H1 (cell line): ENCODE measurements at regions not wholly inside any gene's neighbourhood (a gene's known extent, or its start where the extent isn't known, plus 50 kb on each side); places are given as distances from the start of the nearest gene placed in this dataset.

ENCODE experiments used
- CTCF ChIA-PET: fragments of 300-600 bp; sonication (Branson Sonifier 250); formaldehyde crosslinking; loops from one replicate; lab custom pipeline; 2021; ENCODE audit not compliant: partially characterized antibody; lab: Charles Lee
- POLR2A ChIA-PET: fragments of 300-600 bp; sonication (Branson Sonifier 250); formaldehyde crosslinking; loops from one replicate; lab custom pipeline; 2021; ENCODE audit warnings: inconsistent platforms; ENCODE audit not compliant: partially characterized antibody; lab: Charles Lee
- DNase-seq, 2 experiments: peaks; one replicate each; pipeline versions ENCODE4 v3.0.0 to v3.0.0-alpha.2; 2010 to 2022; ENCODE audit warnings: low spot score in 2 of 2, low read depth in 1 of 2, mixed read lengths in 1 of 2
- FAIRE-seq: peaks from 2 replicates; lab custom pipeline; 2011; peaks lifted over from hg19 to GRCh38; lab: Jason Lieb, UNC
- H2AFZ ChIP-seq: 2 replicates; pipeline ENCODE4 v1.8.1; 2012; ENCODE audit warnings: low read length, inconsistent platforms
- H2AK5ac ChIP-seq: 2 replicates; pipeline ENCODE4 v1.6.1; 2013; ENCODE audit warnings: low read depth, low read length
- H2BK120ac ChIP-seq: replicated peaks from 2 replicates; pipeline ENCODE3; 2013; ENCODE audit warnings: low read depth, low read length, inconsistent platforms
- H2BK12ac ChIP-seq: 2 replicates; pipeline ENCODE4 v1.6.1; 2013; ENCODE audit warnings: low read depth, low read length
- H2BK15ac ChIP-seq: 2 replicates; pipeline ENCODE4 v1.6.1; 2013; ENCODE audit warnings: low read length
- H2BK20ac ChIP-seq: 2 replicates; pipeline ENCODE4 v1.6.1; 2013; ENCODE audit warnings: low read length
- H2BK5ac ChIP-seq: 2 replicates; pipeline ENCODE4 v1.6.1; 2013; ENCODE audit warnings: low read depth, low read length
- H3K14ac ChIP-seq: 2 replicates; pipeline ENCODE4 v1.6.1; 2013; ENCODE audit warnings: inconsistent platforms; ENCODE audit not compliant: insufficient read length
- H3K18ac ChIP-seq: 2 replicates; pipeline ENCODE4 v1.6.1; 2013; ENCODE audit warnings: low read length; ENCODE audit errors: extremely low read depth
- H3K23ac ChIP-seq: 2 replicates; pipeline ENCODE4 v1.6.1; 2013; ENCODE audit warnings: inconsistent platforms; ENCODE audit not compliant: insufficient read length
- H3K23me2 ChIP-seq: 2 replicates; pipeline ENCODE4 v1.6.1; 2013; ENCODE audit warnings: low read depth, low read length
- H3K27ac ChIP-seq: 2 replicates; pipeline ENCODE4 v1.6.1; 2011; ENCODE audit warnings: low read depth, low read length, inconsistent platforms
- H3K27me3 ChIP-seq, 4 experiments: replicated peaks in 1 of 4; 1 replicate in 1 of 4; 2 replicates in 3 of 4; pipeline versions ENCODE4 v1.6.1 to v1.8.1; 2011 to 2013; ENCODE audit warnings: low read length in 3 of 4, mild to moderate bottlenecking in 3 of 4, inconsistent platforms in 2 of 4, mixed read lengths in 2 of 4, moderate library complexity in 1 of 4; ENCODE audit not compliant: control insufficient read depth in 3 of 4, insufficient read depth in 3 of 4; ENCODE audit errors: extremely low read depth in 1 of 4
- H3K36me3 ChIP-seq, 4 experiments: 2 replicates each; pipeline versions ENCODE4 v1.6.1 to v1.8.1; 2011 to 2013; ENCODE audit warnings: mild to moderate bottlenecking in 4 of 4, low read length in 3 of 4, moderate library complexity in 2 of 4, control low read depth in 1 of 4, inconsistent platforms in 1 of 4; ENCODE audit not compliant: insufficient read depth in 4 of 4, control insufficient read depth in 2 of 4
- H3K4ac ChIP-seq: replicated peaks from 2 replicates; pipeline ENCODE3; 2013; ENCODE audit warnings: low read length, low read depth, mixed read lengths, inconsistent platforms; ENCODE audit not compliant: insufficient read length
- H3K4me1 ChIP-seq, 4 experiments: replicated peaks in 1 of 4; 1 replicate in 1 of 4; 2 replicates in 3 of 4; pipeline versions ENCODE4 v1.6.1 to v1.8.1; 2011 to 2013; ENCODE audit warnings: low read length in 3 of 4, inconsistent platforms in 2 of 4, mixed read lengths in 1 of 4; ENCODE audit not compliant: insufficient read depth in 4 of 4, control insufficient read depth in 3 of 4
- H3K4me2 ChIP-seq, 2 experiments: 2 replicates each; pipeline versions ENCODE4 v1.6.1 to v1.8.1; 2011 to 2013; ENCODE audit warnings: low read depth in 2 of 2, low read length in 2 of 2, control low read depth in 1 of 2, inconsistent platforms in 1 of 2, mild to moderate bottlenecking in 1 of 2; ENCODE audit not compliant: insufficient read depth in 1 of 2
- H3K4me3 ChIP-seq, 4 experiments: fragments of 200-600, 300-600 bp in 1 of 4; sonication (generic), shearing (Covaris generic), sonication (Bioruptor Twin) in 1 of 4; 2 replicates each; pipeline versions ENCODE4 v1.5.1 to v1.8.1; 2011 to 2016; ENCODE audit warnings: low read length in 4 of 4, low read depth in 3 of 4, control low read depth in 2 of 4, inconsistent platforms in 2 of 4, mild to moderate bottlenecking in 2 of 4, mixed read lengths in 1 of 4, moderate library complexity in 1 of 4; ENCODE audit not compliant: insufficient read depth in 2 of 4; ENCODE audit errors: extremely low read depth in 1 of 4
- H3K56ac ChIP-seq: replicated peaks from 2 replicates; pipeline ENCODE3; 2013; ENCODE audit warnings: low read depth, mild to moderate bottlenecking, mixed read lengths, low read length, inconsistent platforms; ENCODE audit not compliant: insufficient read length
- H3K79me1 ChIP-seq: 2 replicates; pipeline ENCODE4 v1.6.1; 2013; ENCODE audit warnings: low read depth, low read length, control low read depth
- H3K79me2 ChIP-seq, 2 experiments: 2 replicates each; pipeline versions ENCODE4 v1.6.1 to v1.8.1; 2012 to 2013; ENCODE audit warnings: low read length in 2 of 2, mild to moderate bottlenecking in 2 of 2, inconsistent platforms in 1 of 2; ENCODE audit not compliant: insufficient read depth in 2 of 2, control insufficient read depth in 1 of 2
- H3K9ac ChIP-seq, 4 experiments: replicated peaks in 1 of 4; 1 replicate in 1 of 4; 2 replicates in 3 of 4; pipeline versions ENCODE4 v1.6.1 to v1.8.1; 2011 to 2013; ENCODE audit warnings: low read depth in 3 of 4, low read length in 3 of 4, control low read depth in 2 of 4, mild to moderate bottlenecking in 2 of 4, moderate library complexity in 2 of 4, inconsistent platforms in 1 of 4; ENCODE audit errors: extremely low read depth in 1 of 4
- H3K9me3 ChIP-seq, 2 experiments: 2 replicates each; pipeline versions ENCODE4 v1.6.1 to v1.8.1; 2012 to 2013; ENCODE audit warnings: mild to moderate bottlenecking in 2 of 2, moderate library complexity in 2 of 2, control low read depth in 1 of 2, inconsistent platforms in 1 of 2, low read depth in 1 of 2, low read length in 1 of 2, mixed read lengths in 1 of 2; ENCODE audit not compliant: insufficient read depth in 2 of 2
- H4K20me1 ChIP-seq, 2 experiments: replicated peaks in 1 of 2; 2 replicates each; pipeline versions ENCODE3 to v1.8.1; 2011 to 2013; ENCODE audit warnings: inconsistent platforms in 2 of 2, low read length in 2 of 2, mild to moderate bottlenecking in 1 of 2; ENCODE audit not compliant: insufficient read depth in 2 of 2, control insufficient read depth in 1 of 2
- H4K5ac ChIP-seq: 2 replicates; pipeline ENCODE4 v1.6.1; 2013; ENCODE audit warnings: low read length, low read depth, mixed read lengths, inconsistent platforms; ENCODE audit not compliant: insufficient read length
- H4K8ac ChIP-seq: 2 replicates; pipeline ENCODE4 v1.8.0; 2013; ENCODE audit warnings: mild to moderate bottlenecking, moderate library complexity, low read length, inconsistent platforms; ENCODE audit not compliant: insufficient read depth; ENCODE audit errors: extremely low read depth
- H4K91ac ChIP-seq: replicated peaks from 2 replicates; pipeline ENCODE3; 2013; ENCODE audit warnings: low read length, mixed read lengths, inconsistent platforms; ENCODE audit not compliant: insufficient read length
- KDM5A ChIP-seq: fragments of 200-600 bp; IDR thresholded peaks from 2 replicates; pipeline ENCODE4 v1.7.1; 2012; ENCODE audit warnings: mild to moderate bottlenecking, low read length, inconsistent platforms, mixed read lengths
- WGBS, 2 experiments: shearing (Covaris generic) in 1 of 2; methylation state at CpG; one replicate each; pipeline versions ENCODE4 v1.1.6 to v1.1.7; 2013 to 2015; ENCODE audit warnings: low lambda C conversion rate in 2 of 2, mixed read lengths in 2 of 2, inconsistent platforms in 1 of 2, low coverage in 1 of 2, missing lambda C conversion rate in 1 of 2; ENCODE audit not compliant: insufficient replicate concordance in 2 of 2, insufficient coverage in 1 of 2, insufficient read length in 1 of 2; ENCODE audit errors: extremely low coverage in 1 of 2, missing lambda C conversion rate in 1 of 2; 5-methylcytosine and 5-hydroxymethylcytosine counted together

- ChIA-PET CTCF (no interaction called here), POLR2A (no interaction called here)
- Histone ChIP-seq H3K56ac (no peak overlapping the region), H3K14ac (no peak overlapping the region), H3K23ac (no peak overlapping the region), H3K9ac (no peak overlapping the region), H3K79me1 (no peaks in the 10 kb centered on the region), H4K91ac (no peak overlapping the region), H2AK5ac (no peak overlapping the region), H4K8ac (no peak overlapping the region), H2BK12ac (no peak overlapping the region), H4K20me1 (no peaks in the 10 kb centered on the region), H3K27me3 (no peaks in the 10 kb centered on the region), H3K79me2 (no peaks in the 10 kb centered on the region), H3K4me1 (peaks cover 2 to 15% (median 6%) of the 10 kb centered on the region in 4 experiments; a peak in 5 of 7 replicates), H3K4me3 (no peak overlapping the region), H3K9me3 (peaks cover 27 to 30% of the 10 kb centered on the region in 2 experiments), H4K5ac (no peak overlapping the region), H3K36me3 (no peaks in the 10 kb centered on the region; a peak in 1 of 8 replicates), H3K27ac (no peak overlapping the region), H2BK20ac (no peak overlapping the region), H2BK5ac (no peak overlapping the region), H2BK15ac (no peak overlapping the region), H3K18ac (no peak overlapping the region), H2AFZ (no peak overlapping the region), H3K4me2 (no peak overlapping the region), H3K4ac (no peak overlapping the region), H3K23me2 (no peaks in the 10 kb centered on the region), H2BK120ac (no peak overlapping the region)
- no peak for DNase-seq
- 90% methylated on average over 5 of the region's 5 CpGs; no CpG with 5 or more reads in 1 of the 2 experiments for WGBS, 2 experiments
- no peak for FAIRE-seq
- no peak for TF ChIP-seq KDM5A
Measured at GRCh38 chr2:5544205-5544786, 147.9 kb upstream of the SOX11 start.
